ENCODE measurements at regions not wholly inside any gene's neighbourhood (a gene's known extent, or its start where the extent isn't known, plus 50 kb on each side); places are given as distances from the start of the nearest gene placed in this dataset.

- TF ChIP-seq SUPT20H (IDR thresholded peaks at IDR 0.05; ENCODE audit: borderline replicate concordance, control insufficient read depth, low read depth, low read length) (no peak), RCOR1 (conservative IDR thresholded peaks at IDR 0.05; ENCODE audit: low read depth, low read length) (no peak), NR2C1 (IDR thresholded peaks at IDR 0.05) (no peak), CTCF (IDR thresholded peaks at IDR 0.05 in 2 of 3, conservative IDR thresholded peaks at IDR 0.05 in 1 of 3; ENCODE audit: control insufficient read depth in 2 of 3, extremely low read depth in 1 of 3, insufficient read depth in 1 of 3, low read depth in 3 of 3, low read length in 3 of 3) (no peak), POLR2A (IDR thresholded peaks at IDR 0.05; ENCODE audit: low read depth, low read length) (no peak)
- TF ChIP-seq, protein P1, sequence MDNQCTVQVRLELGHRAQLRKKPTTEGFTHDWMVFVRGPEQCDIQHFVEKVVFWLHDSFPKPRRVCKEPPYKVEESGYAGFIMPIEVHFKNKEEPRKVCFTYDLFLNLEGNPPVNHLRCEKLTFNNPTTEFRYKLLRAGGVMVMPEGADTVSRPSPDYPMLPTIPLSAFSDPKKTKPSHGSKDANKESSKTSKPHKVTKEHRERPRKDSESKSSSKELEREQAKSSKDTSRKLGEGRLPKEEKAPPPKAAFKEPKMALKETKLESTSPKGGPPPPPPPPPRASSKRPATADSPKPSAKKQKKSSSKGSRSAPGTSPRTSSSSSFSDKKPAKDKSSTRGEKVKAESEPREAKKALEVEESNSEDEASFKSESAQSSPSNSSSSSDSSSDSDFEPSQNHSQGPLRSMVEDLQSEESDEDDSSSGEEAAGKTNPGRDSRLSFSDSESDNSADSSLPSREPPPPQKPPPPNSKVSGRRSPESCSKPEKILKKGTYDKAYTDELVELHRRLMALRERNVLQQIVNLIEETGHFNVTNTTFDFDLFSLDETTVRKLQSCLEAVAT (IDR thresholded peaks at IDR 0.05) = no peak
These were observed 99.5 kb upstream of the EEPD1 start for GRCh38 chr7:36053589-36053988.
